HEK293T (cell line): ENCODE measurements at regions not wholly inside any gene's neighbourhood (a gene's known extent, or its start where the extent isn't known, plus 50 kb on each side); places are given as distances from the start of the nearest gene placed in this dataset.

Experiments
- CTCF ChIA-PET: fragments of 350-600 bp; formaldehyde crosslinking; extraction: SDS; loops from one replicate; lab custom pipeline; 2021; ENCODE audit warnings: antibody characterized with exemption, inconsistent platforms; lab: Yijun Ruan, JAX
- POLR2A ChIA-PET: fragments of 350-600 bp; formaldehyde crosslinking; extraction: SDS; loops from one replicate; lab custom pipeline; 2020; ENCODE audit warnings: antibody characterized with exemption, inconsistent platforms; lab: Yijun Ruan, JAX
- DNase-seq: peaks from one replicate; pipeline ENCODE4 v3.0.0; 2012; ENCODE audit warnings: mixed read lengths; ENCODE audit errors: extremely low spot score
- ARNT ChIP-seq: fragments of 450-650 bp; IDR thresholded peaks from 2 replicates; pipeline ENCODE4 v1.6.1; 2017; ENCODE audit warnings: mild to moderate bottlenecking
- BHLHE40 ChIP-seq: fragments of 450-650 bp; IDR thresholded peaks from 2 replicates; pipeline ENCODE4 v1.6.1; 2016; ENCODE audit warnings: mild to moderate bottlenecking, moderate library complexity, borderline replicate concordance
- CTBP1 ChIP-seq: fragments of 450-650 bp; IDR thresholded peaks from 2 replicates; pipeline ENCODE4 v1.6.1; 2016; ENCODE audit warnings: borderline replicate concordance
- ELF4 ChIP-seq: fragments of 450-650 bp; IDR thresholded peaks from 2 replicates; pipeline ENCODE4 v1.6.1; 2017; ENCODE audit warnings: antibody characterized with exemption
- FOXA1 ChIP-seq: fragments of 450-650 bp; IDR thresholded peaks from 2 replicates; pipeline ENCODE4 v1.6.1; 2016; ENCODE audit warnings: mild to moderate bottlenecking
- FOXK2 ChIP-seq: fragments of 450-650 bp; IDR thresholded peaks from 2 replicates; pipeline ENCODE4 v1.6.1; 2016; ENCODE audit warnings: mild to moderate bottlenecking
- FOXM1 ChIP-seq: fragments of 450-650 bp; IDR thresholded peaks from 2 replicates; pipeline ENCODE4 v1.6.1; 2017; ENCODE audit warnings: mild to moderate bottlenecking, borderline replicate concordance
- HDGF ChIP-seq: fragments of 450-650 bp; IDR thresholded peaks from 2 replicates; pipeline ENCODE4 v1.6.1; 2017; ENCODE audit warnings: antibody characterized with exemption, borderline replicate concordance
- L3MBTL2 ChIP-seq: fragments of 450-650 bp; conservative IDR thresholded peaks from 2 replicates; pipeline ENCODE4 v1.6.1; 2016; ENCODE audit warnings: mild to moderate bottlenecking
- LEF1 ChIP-seq: fragments of 450-650 bp; IDR thresholded peaks from 2 replicates; pipeline ENCODE4 v1.6.1; 2017; ENCODE audit warnings: mild to moderate bottlenecking, borderline replicate concordance
- NFRKB ChIP-seq: fragments of 450-650 bp; IDR thresholded peaks from 2 replicates; pipeline ENCODE4 v1.6.1; 2016; ENCODE audit warnings: mild to moderate bottlenecking, moderate library complexity
- SP1 ChIP-seq: fragments of 450-650 bp; IDR thresholded peaks from 2 replicates; pipeline ENCODE4 v1.6.1; 2017
- SUZ12 ChIP-seq: fragments of 450-650 bp; IDR thresholded peaks from 2 replicates; pipeline ENCODE4 v1.6.1; 2016; ENCODE audit warnings: mild to moderate bottlenecking
- TARDBP ChIP-seq: fragments of 450-650 bp; IDR thresholded peaks from 2 replicates; pipeline ENCODE4 v1.6.1; 2016
- ZNF384 ChIP-seq: fragments of 450-650 bp; IDR thresholded peaks from 2 replicates; pipeline ENCODE4 v1.6.1; 2016
- TF ChIP-seq, protein P1 (sequence below): fragments of 450-650 bp; IDR thresholded peaks from 2 replicates; pipeline ENCODE4 v1.6.1; 2016

DNA sequence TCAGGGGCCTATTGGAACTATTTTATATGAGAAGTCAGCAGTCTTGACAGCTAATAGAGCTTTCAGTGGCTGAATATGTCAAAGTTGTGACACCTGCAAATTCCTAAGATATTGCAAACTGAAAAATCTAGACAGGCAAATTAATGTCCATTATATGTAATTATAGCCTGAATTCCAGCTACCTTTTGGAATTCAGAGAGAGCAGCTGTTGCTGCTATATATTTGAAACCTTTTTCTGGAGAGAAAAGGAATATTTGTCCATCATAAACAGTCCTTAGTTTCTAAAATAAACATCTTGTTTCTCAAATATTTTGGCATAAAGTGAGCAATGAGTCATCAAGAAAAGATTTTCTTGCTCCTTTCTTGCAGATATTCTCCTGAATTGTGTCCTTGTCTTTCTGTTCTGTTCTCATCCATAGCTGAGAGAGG lies 408.9 kb upstream of the SEMA3D start:
- TF ChIP-seq HDGF (no peak), LEF1 (no peak), NFRKB (no peak), TARDBP (no peak), L3MBTL2 (no peak), FOXK2 (no peak)
- no peak for DNase-seq
- ChIA-PET CTCF (no interaction called here), POLR2A (no interaction called here)

DNA sequence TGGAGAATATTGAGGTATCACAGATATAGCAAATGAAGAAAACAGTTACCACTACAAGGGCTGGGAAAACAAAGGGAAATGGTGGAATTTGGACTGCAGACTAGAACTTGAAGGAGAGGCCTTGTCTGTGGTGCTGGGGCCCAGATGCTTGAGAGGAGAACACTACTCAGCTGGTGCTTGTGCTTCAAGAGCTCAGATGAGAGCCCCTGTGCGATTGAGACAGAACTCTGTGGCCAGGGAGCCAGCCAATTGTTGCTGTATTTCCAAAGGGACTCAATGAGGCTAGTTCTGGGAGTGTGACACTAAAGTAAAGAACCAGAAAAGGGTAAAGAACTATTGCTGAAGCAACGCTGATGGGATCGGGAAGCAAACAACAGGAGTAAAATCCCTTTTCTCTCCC lies 406.5 kb upstream of the SEMA3D start:
- TF ChIP-seq LEF1, result no peak
- no peak for TF ChIP-seq FOXK2
- TF ChIP-seq ARNT, result no peak
- TF ChIP-seq ZNF384, result no peak
- no peak for TF ChIP-seq HDGF
- TF ChIP-seq ELF4, result no peak
- no peak for TF ChIP-seq FOXA1
- no peak for TF ChIP-seq SUZ12
- no peak for TF ChIP-seq NFRKB
- TF ChIP-seq FOXM1, result no peak
- TF ChIP-seq, protein P1, sequence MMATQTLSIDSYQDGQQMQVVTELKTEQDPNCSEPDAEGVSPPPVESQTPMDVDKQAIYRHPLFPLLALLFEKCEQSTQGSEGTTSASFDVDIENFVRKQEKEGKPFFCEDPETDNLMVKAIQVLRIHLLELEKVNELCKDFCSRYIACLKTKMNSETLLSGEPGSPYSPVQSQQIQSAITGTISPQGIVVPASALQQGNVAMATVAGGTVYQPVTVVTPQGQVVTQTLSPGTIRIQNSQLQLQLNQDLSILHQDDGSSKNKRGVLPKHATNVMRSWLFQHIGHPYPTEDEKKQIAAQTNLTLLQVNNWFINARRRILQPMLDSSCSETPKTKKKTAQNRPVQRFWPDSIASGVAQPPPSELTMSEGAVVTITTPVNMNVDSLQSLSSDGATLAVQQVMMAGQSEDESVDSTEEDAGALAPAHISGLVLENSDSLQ, result no peak
- TF ChIP-seq L3MBTL2, result no peak
- CTCF ChIA-PET, result interaction anchor here (0.6 kb wide), 1 partner anchor 1398 kb away, joined by 5 read pairs; no protein-coding TSS in a partner anchor
- POLR2A ChIA-PET, result no interaction called here
- no peak for DNase-seq

DNA sequence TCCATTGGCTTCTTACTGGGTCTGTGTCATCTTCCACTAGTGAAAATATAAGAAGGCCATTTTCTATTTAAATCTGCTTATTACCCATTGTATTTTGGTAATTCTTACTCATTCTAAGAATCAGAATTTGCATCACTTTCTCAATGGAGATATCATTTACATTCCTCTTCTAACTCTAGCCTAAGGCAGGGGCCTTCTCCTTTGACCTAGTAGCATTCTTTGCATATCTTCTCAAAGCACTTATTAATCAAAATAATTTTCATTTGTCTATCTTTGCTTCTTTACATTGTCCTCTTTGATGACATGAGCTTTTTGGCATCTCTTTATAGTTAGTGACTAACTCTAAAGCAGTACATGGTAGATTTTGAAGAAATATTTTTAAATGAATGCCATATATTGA lies 400.9 kb upstream of the SEMA3D start:
- POLR2A ChIA-PET, result no interaction called here

DNA sequence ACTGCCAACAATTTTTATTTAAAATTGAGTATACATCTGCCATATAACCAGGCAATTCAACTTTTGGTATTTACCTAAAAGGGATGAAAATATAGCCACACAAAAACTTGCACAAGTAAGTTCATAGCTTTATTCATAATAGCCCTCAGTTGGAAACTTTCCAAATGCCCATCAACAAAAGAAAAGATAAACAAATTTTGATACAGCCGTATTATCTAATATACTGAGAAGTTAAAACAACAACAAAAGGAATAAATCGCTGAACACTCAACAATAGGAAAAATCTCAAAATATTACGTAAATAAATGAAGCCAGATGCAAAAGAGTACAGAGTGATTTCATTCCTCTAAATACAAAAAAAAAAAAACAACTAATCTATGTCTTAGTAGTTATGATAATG lies 399.2 kb upstream of the SEMA3D start:
- ChIA-PET POLR2A (no interaction called here), CTCF (no interaction called here)
- no peak for DNase-seq
- no peak for TF ChIP-seq FOXA1
- no peak for TF ChIP-seq SP1
- no peak for TF ChIP-seq NFRKB
- TF ChIP-seq LEF1, result no peak
- no peak for TF ChIP-seq ZNF384
- no peak for TF ChIP-seq SUZ12
- no peak for TF ChIP-seq FOXK2
- TF ChIP-seq L3MBTL2, result no peak
- TF ChIP-seq FOXM1, result no peak
- TF ChIP-seq BHLHE40, result no peak
- TF ChIP-seq TARDBP, result no peak
- TF ChIP-seq, protein P1, result no peak
- TF ChIP-seq CTBP1, result no peak
- TF ChIP-seq ARNT, result no peak
- TF ChIP-seq ELF4, result no peak
- no peak for TF ChIP-seq HDGF

More for the DNA sequence above, 400.9 kb upstream of the SEMA3D start:
- TF ChIP-seq SUZ12 (no peak), HDGF (no peak), NFRKB (no peak)
- TF ChIP-seq, protein P1, result no peak
- no peak for DNase-seq
- CTCF ChIA-PET, result no interaction called here

DNA sequence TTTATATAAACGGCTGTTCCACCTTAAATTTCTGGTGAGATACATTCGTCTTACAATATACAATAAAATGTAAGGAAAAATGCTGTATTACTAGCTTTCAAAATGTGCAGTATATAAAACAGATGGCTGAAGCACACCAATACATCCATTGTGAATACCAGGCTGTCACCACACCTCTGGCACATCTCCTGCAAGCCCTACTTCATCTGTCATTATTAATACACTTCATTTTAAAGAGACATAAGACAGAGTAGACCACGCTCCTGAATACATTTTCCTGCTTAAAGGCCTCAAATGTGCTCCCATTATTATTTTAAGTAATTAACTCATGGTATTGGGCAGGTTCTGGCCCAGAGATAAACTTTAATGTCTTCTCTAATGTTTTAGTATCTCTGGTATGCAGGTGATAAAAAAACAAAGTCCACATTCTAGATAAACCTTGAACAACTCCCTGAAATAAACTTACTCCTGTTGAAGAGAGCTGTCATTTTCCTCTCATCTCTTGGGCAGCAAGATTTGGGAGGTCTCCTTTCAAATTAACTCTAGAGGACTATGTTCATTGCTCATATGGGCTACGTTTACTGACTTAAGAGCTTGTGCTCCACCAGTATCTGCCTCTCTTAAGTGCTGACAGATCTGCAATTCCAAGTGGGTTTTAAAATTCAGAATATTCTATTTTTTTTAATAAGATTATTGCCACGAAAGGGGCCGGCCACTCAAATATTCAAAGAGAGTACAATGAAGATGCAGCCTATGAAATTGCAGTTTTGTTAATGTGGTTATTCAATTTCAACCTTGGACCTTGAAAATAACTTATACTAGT lies 396.5 kb upstream of the SEMA3D start:
- ChIA-PET CTCF (no interaction called here), POLR2A (no interaction called here)
- DNase-seq, result no peak
- TF ChIP-seq SP1, result no peak
- no peak for TF ChIP-seq LEF1
- no peak for TF ChIP-seq L3MBTL2

DNA sequence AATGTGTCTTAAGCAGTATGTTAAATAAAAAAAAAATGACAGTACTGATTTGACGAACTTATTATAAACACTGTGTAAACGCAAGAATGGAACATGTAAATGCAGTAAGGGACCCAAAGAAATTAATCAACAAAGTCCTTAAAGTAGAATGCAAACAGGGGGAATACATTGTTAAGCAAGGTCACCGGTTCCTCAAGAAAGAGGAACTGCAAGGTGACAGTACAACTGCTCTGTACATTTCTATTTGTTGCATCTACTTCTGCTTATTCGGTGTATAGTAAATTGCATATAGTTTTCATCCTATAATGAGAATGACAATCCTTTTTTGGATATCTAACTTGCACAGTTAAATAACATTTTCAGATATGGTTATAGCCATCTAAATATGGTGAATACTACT lies 387.0 kb upstream of the SEMA3D start:
- ChIA-PET CTCF (no interaction called here), POLR2A (no interaction called here)
- TF ChIP-seq BHLHE40 (no peak), ELF4 (no peak), ARNT (no peak), FOXK2 (no peak), FOXM1 (no peak), ZNF384 (no peak), L3MBTL2 (no peak), NFRKB (no peak), LEF1 (no peak), FOXA1 (no peak), HDGF (no peak), CTBP1 (no peak), SUZ12 (no peak), TARDBP (no peak), SP1 (no peak)
- TF ChIP-seq, protein P1, result no peak
- no peak for DNase-seq
